ENCODE measurements at regions not wholly inside any gene's neighbourhood (a gene's known extent, or its start where the extent isn't known, plus 50 kb on each side); places are given as distances from the start of the nearest gene placed in this dataset.

GRCh38 chr16:73875996-73876690 lies 420.5 kb upstream of the PSMD7 start:
- no peak overlapping the region for H3K9ac ChIP-seq (ENCODE audit: low read depth, low read length)
- no peaks in the 10 kb centered on the region for H3K4me1 ChIP-seq (ENCODE audit: control insufficient read depth, insufficient read depth, low read length)
- peaks cover 8% of the 10 kb centered on the region for H3K27me3 ChIP-seq (ENCODE audit: control insufficient read depth, insufficient read depth, low read length)
- no peak overlapping the region for H3K4me3 ChIP-seq (ENCODE audit: low read length)
- no peaks in the 10 kb centered on the region for H3K9me3 ChIP-seq (replicated peaks; ENCODE audit: low read length)
- H3K36me3 ChIP-seq (ENCODE audit: insufficient read depth, low read length) = no peaks in the 10 kb centered on the region
- H3K4me2 ChIP-seq (ENCODE audit: low read length) = no peak overlapping the region

- peaks cover 3% of the 10 kb centered on the region for H3K27me3 ChIP-seq (ENCODE audit: control insufficient read depth, insufficient read depth, low read length)
- H3K9ac ChIP-seq (ENCODE audit: low read depth, low read length) = no peak overlapping the region
- H3K4me2 ChIP-seq (ENCODE audit: low read length) = no peak overlapping the region
- no peaks in the 10 kb centered on the region for H3K36me3 ChIP-seq (ENCODE audit: insufficient read depth, low read length)
- H3K9me3 ChIP-seq (replicated peaks; ENCODE audit: low read length) = no peaks in the 10 kb centered on the region
- no peaks in the 10 kb centered on the region for H3K4me1 ChIP-seq (ENCODE audit: control insufficient read depth, insufficient read depth, low read length)
- H3K4me3 ChIP-seq (ENCODE audit: low read length) = no peak overlapping the region
These were observed 422.3 kb upstream of the PSMD7 start for GRCh38 chr16:73874324-73874723.

GRCh38 chr16:73873643-73874042 lies 423.0 kb upstream of the PSMD7 start:
- Histone ChIP-seq H3K4me2 (ENCODE audit: low read length) (no peak overlapping the region), H3K27me3 (ENCODE audit: control insufficient read depth, insufficient read depth, low read length) (peaks cover 3% of the 10 kb centered on the region), H3K9ac (ENCODE audit: low read depth, low read length) (no peak overlapping the region), H3K4me1 (ENCODE audit: control insufficient read depth, insufficient read depth, low read length) (no peaks in the 10 kb centered on the region), H3K9me3 (replicated peaks; ENCODE audit: low read length) (no peaks in the 10 kb centered on the region), H3K4me3 (ENCODE audit: low read length) (no peak overlapping the region), H3K36me3 (ENCODE audit: insufficient read depth, low read length) (no peaks in the 10 kb centered on the region)

GRCh38 chr16:73872856-73873255 lies 423.8 kb upstream of the PSMD7 start:
- Histone ChIP-seq H3K9me3 (replicated peaks; ENCODE audit: low read length) (no peaks in the 10 kb centered on the region), H3K9ac (ENCODE audit: low read depth, low read length) (no peak overlapping the region), H3K4me2 (ENCODE audit: low read length) (no peak overlapping the region), H3K27me3 (ENCODE audit: control insufficient read depth, insufficient read depth, low read length) (peaks cover 3% of the 10 kb centered on the region), H3K36me3 (ENCODE audit: insufficient read depth, low read length) (no peaks in the 10 kb centered on the region), H3K4me3 (ENCODE audit: low read length) (no peak overlapping the region), H3K4me1 (ENCODE audit: control insufficient read depth, insufficient read depth, low read length) (no peaks in the 10 kb centered on the region)

GRCh38 chr16:73871088-73871733 lies 425.4 kb upstream of the PSMD7 start:
- no peak overlapping the region for H3K4me3 ChIP-seq (ENCODE audit: low read length)
- no peaks in the 10 kb centered on the region for H3K36me3 ChIP-seq (ENCODE audit: insufficient read depth, low read length)
- peaks cover 3% of the 10 kb centered on the region for H3K27me3 ChIP-seq (ENCODE audit: control insufficient read depth, insufficient read depth, low read length)
- no peak overlapping the region for H3K9ac ChIP-seq (ENCODE audit: low read depth, low read length)
- H3K4me2 ChIP-seq (ENCODE audit: low read length) = no peak overlapping the region
- no peaks in the 10 kb centered on the region for H3K9me3 ChIP-seq (replicated peaks; ENCODE audit: low read length)
- no peaks in the 10 kb centered on the region for H3K4me1 ChIP-seq (ENCODE audit: control insufficient read depth, insufficient read depth, low read length)

- Histone ChIP-seq H3K9ac (ENCODE audit: low read depth, low read length) (no peak overlapping the region), H3K27me3 (ENCODE audit: control insufficient read depth, insufficient read depth, low read length) (no peaks in the 10 kb centered on the region), H3K9me3 (replicated peaks; ENCODE audit: low read length) (no peaks in the 10 kb centered on the region), H3K4me2 (ENCODE audit: low read length) (no peak overlapping the region), H3K4me3 (ENCODE audit: low read length) (no peak overlapping the region), H3K4me1 (ENCODE audit: control insufficient read depth, insufficient read depth, low read length) (no peaks in the 10 kb centered on the region), H3K36me3 (ENCODE audit: insufficient read depth, low read length) (no peaks in the 10 kb centered on the region)
These were observed 427.5 kb upstream of the PSMD7 start for GRCh38 chr16:73869126-73869525.

GRCh38 chr16:73864868-73865267 lies 431.7 kb upstream of the PSMD7 start:
- no peaks in the 10 kb centered on the region for H3K4me1 ChIP-seq (ENCODE audit: control insufficient read depth, insufficient read depth, low read length)
- H3K9ac ChIP-seq (ENCODE audit: low read depth, low read length) = no peak overlapping the region
- H3K27me3 ChIP-seq (ENCODE audit: control insufficient read depth, insufficient read depth, low read length) = no peaks in the 10 kb centered on the region
- H3K4me2 ChIP-seq (ENCODE audit: low read length) = no peak overlapping the region
- no peaks in the 10 kb centered on the region for H3K9me3 ChIP-seq (replicated peaks; ENCODE audit: low read length)
- H3K36me3 ChIP-seq (ENCODE audit: insufficient read depth, low read length) = no peaks in the 10 kb centered on the region
- no peak overlapping the region for H3K4me3 ChIP-seq (ENCODE audit: low read length)

- Histone ChIP-seq H3K4me3 (ENCODE audit: low read length) (no peak overlapping the region), H3K9ac (ENCODE audit: low read depth, low read length) (no peak overlapping the region), H3K36me3 (ENCODE audit: insufficient read depth, low read length) (no peaks in the 10 kb centered on the region)
These were observed 438.3 kb upstream of the PSMD7 start for GRCh38 chr16:73858326-73858725.

GRCh38 chr16:73853968-73854367 lies 442.6 kb upstream of the PSMD7 start:
- H3K36me3 ChIP-seq (ENCODE audit: insufficient read depth, low read length) = no peaks in the 10 kb centered on the region
- H3K9me3 ChIP-seq (replicated peaks; ENCODE audit: low read length) = no peaks in the 10 kb centered on the region

More at GRCh38 chr16:73858326-73858725, 438.3 kb upstream of the PSMD7 start:
- no peaks in the 10 kb centered on the region for H3K27me3 ChIP-seq (ENCODE audit: control insufficient read depth, insufficient read depth, low read length)
- no peak overlapping the region for H3K4me2 ChIP-seq (ENCODE audit: low read length)
- H3K4me1 ChIP-seq (ENCODE audit: control insufficient read depth, insufficient read depth, low read length) = no peaks in the 10 kb centered on the region
- no peaks in the 10 kb centered on the region for H3K9me3 ChIP-seq (replicated peaks; ENCODE audit: low read length)

GRCh38 chr16:73852561-73852960 lies 444.1 kb upstream of the PSMD7 start:
- H3K9me3 ChIP-seq (replicated peaks; ENCODE audit: low read length) = no peaks in the 10 kb centered on the region
- H3K4me1 ChIP-seq (ENCODE audit: control insufficient read depth, insufficient read depth, low read length) = no peaks in the 10 kb centered on the region
- H3K4me2 ChIP-seq (ENCODE audit: low read length) = no peak overlapping the region
- H3K27me3 ChIP-seq (ENCODE audit: control insufficient read depth, insufficient read depth, low read length) = no peaks in the 10 kb centered on the region
- no peak overlapping the region for H3K4me3 ChIP-seq (ENCODE audit: low read length)
- H3K9ac ChIP-seq (ENCODE audit: low read depth, low read length) = no peak overlapping the region
- H3K36me3 ChIP-seq (ENCODE audit: insufficient read depth, low read length) = no peaks in the 10 kb centered on the region

More at GRCh38 chr16:73853968-73854367, 442.6 kb upstream of the PSMD7 start:
- Histone ChIP-seq H3K4me2 (ENCODE audit: low read length) (no peak overlapping the region), H3K9ac (ENCODE audit: low read depth, low read length) (no peak overlapping the region), H3K4me1 (ENCODE audit: control insufficient read depth, insufficient read depth, low read length) (no peaks in the 10 kb centered on the region), H3K27me3 (ENCODE audit: control insufficient read depth, insufficient read depth, low read length) (no peaks in the 10 kb centered on the region), H3K4me3 (ENCODE audit: low read length) (no peak overlapping the region)

GRCh38 chr16:73848993-73849392 lies 447.6 kb upstream of the PSMD7 start:
- no peaks in the 10 kb centered on the region for H3K27me3 ChIP-seq (ENCODE audit: control insufficient read depth, insufficient read depth, low read length)
- H3K4me3 ChIP-seq (ENCODE audit: low read length) = no peak overlapping the region
- H3K36me3 ChIP-seq (ENCODE audit: insufficient read depth, low read length) = no peaks in the 10 kb centered on the region
- no peaks in the 10 kb centered on the region for H3K9me3 ChIP-seq (replicated peaks; ENCODE audit: low read length)
- no peak overlapping the region for H3K4me2 ChIP-seq (ENCODE audit: low read length)
- no peaks in the 10 kb centered on the region for H3K4me1 ChIP-seq (ENCODE audit: control insufficient read depth, insufficient read depth, low read length)
- no peak overlapping the region for H3K9ac ChIP-seq (ENCODE audit: low read depth, low read length)

- Histone ChIP-seq H3K4me2 (ENCODE audit: low read length) (no peak overlapping the region), H3K4me3 (ENCODE audit: low read length) (no peak overlapping the region), H3K27me3 (ENCODE audit: control insufficient read depth, insufficient read depth, low read length) (no peaks in the 10 kb centered on the region), H3K9ac (ENCODE audit: low read depth, low read length) (no peak overlapping the region), H3K9me3 (replicated peaks; ENCODE audit: low read length) (no peaks in the 10 kb centered on the region), H3K36me3 (ENCODE audit: insufficient read depth, low read length) (no peaks in the 10 kb centered on the region), H3K4me1 (ENCODE audit: control insufficient read depth, insufficient read depth, low read length) (no peaks in the 10 kb centered on the region)
These were observed 449.5 kb upstream of the PSMD7 start for GRCh38 chr16:73847090-73847489.
